GM10266 (cell line): ENCODE measurements at regions not wholly inside any gene's neighbourhood (a gene's known extent, or its start where the extent isn't known, plus 50 kb on each side); places are given as distances from the start of the nearest gene placed in this dataset.

ENCODE experiments used
- DNase-seq: peaks from one replicate; pipeline ENCODE4 v3.0.0; 2012; ENCODE audit errors: extremely low spot score
- CTCF ChIP-seq: IDR thresholded peaks from 2 replicates; pipeline ENCODE4 v1.5.1; 2012; ENCODE audit warnings: mild to moderate bottlenecking, low read depth; ENCODE audit not compliant: control insufficient read depth, insufficient read depth; ENCODE audit errors: missing control alignments

DNA sequence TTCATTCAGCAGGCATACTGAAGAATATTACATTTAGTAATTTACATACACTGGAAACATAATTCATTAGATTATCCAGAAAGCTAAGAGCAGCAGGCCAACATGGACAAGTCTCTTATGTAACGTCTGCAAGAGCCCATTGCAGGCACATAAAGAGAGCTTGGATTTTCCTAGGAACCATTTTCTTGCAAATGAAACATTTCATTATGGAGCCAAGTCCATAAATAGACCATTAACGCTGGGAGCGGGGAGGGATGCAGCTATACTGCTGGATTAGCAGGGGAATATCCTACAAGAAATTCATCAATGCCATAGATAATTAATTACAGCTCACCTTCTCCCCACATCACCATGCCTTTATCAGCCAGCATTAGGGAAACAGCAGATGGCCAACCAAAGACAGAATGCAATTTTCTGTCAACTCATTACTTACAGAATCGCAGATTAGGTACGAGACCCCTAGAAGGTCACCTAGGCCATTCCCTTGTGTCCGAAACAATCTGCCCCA is 170.4 kb downstream of the C1D start:
- no peak for TF ChIP-seq CTCF
- DNase-seq = no peak

- DNase-seq = no peak
- no peak for TF ChIP-seq CTCF
Observed at GRCh38 chr2:67895227-67895941, 167.4 kb downstream of the C1D start.

DNA sequence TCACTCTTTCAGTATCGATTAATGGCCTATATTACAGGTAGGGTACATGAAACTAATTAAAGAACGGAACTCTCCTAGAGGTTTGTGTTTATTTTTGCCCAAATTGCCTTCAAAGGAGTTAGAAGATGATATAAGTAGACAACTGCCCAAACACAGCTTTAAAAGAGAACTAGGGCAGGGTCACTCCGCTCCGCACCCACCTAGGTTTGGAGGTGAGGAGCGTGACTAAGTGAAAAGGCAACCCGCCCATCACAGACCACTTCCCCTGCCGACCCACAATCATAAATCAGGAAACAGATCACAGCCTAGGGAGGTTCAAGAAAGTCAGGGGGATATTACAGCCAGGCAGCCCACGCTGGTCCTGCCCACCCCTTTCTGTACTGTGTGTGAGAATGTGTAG is 166.7 kb downstream of the C1D start:
- no peak for DNase-seq
- no peak for TF ChIP-seq CTCF

DNA sequence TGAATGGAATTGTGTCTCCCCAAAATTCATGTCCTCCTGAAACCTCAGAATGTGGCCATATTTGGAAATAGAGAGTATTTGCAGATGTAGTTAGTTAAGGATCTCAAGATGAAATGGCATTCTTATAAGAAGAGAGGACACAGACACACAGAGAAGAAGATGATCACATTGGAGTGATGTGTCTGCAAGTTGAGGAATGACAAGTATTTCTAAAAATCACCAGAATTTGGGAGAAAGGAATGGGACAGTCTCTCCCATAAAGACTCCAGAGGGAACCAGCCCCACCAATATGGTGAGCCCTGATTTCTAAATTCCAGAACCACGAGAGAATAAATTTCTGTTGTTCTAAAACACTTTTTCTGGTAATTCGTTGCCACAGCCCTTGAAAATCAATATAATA is 166.3 kb downstream of the C1D start:
- TF ChIP-seq CTCF = no peak
- no peak for DNase-seq

DNA sequence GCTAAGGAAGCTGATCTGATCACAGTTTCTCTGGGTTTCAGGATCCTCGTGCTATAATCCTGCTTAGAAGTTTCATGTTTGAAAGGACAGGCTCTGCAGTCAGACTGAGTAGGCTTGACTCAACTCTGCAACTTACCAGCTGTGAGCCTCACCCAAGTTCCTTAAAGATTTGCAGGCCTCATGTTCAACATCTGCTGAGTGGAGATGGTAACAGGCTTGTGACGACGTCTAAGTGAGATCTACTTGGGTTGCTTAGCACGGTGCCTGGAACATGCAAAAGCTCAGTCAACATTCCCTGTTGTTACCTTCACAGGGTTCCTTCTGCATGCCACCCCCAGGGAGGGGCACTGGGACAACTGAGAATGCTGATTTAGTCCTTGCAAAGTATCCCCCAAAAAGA is 164.2 kb downstream of the C1D start:
- no peak for DNase-seq
- TF ChIP-seq CTCF = no peak

DNA sequence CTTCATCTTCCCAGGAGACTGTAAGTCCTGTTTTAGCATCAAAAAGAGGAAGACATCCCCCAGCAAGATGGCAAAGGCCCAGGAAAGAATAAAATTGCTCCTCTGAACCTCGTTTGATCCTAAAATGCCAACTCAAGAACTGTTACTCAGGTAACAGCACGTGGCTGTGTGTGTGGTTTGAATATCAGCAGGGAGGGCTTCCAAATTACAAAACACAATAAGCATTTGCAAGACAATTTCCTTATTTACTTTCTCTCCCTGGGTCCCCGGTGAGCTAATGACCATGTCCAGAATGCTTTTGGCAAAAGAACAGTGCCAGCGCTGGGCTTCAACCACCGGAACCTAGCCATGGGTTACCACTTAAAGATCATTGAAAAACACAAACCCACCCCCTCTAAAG is 163.6 kb downstream of the C1D start:
- TF ChIP-seq CTCF = no peak
- DNase-seq = no peak

DNA sequence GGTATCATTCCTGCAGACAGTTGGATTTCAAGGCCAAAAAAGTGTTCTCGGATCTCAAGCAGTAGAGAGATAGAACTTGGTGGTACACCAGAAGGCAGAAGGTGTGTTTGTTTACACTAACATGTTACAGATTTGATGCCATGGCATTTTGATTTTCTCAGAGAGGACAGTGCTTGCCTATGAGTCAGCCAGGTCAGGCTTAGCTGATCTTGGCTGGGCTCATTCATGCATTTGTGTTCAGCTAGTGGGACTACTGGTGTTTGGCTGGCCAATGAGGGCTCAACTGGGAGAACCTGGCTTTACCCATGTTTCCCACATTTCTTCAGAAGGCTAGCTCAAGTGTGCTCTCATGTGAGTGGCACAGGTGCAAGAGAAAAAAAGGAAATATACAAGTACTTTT is 162.0 kb downstream of the C1D start:
- DNase-seq = no peak

More for the DNA sequence above, 162.0 kb downstream of the C1D start:
- no peak for TF ChIP-seq CTCF
